IMR-90 (cell line): ENCODE measurements at regions not wholly inside any gene's neighbourhood (a gene's known extent, or its start where the extent isn't known, plus 50 kb on each side); places are given as distances from the start of the nearest gene placed in this dataset.

Experiments used
- ATAC-seq: fragments of 200-7000 bp; cut with Tn5 transposase; 2 replicates; pipeline ENCODE4 v1.9.1; 2020; ENCODE audit warnings: low read depth, mild to moderate bottlenecking, moderate library complexity
- BruUV-seq: library from RNA; stranded (reverse); fragments of 400-500 nt; replicated peaks from 2 replicates; lab custom pipeline; 2021; lab: Mats Ljungman, UMichigan
- CTCF ChIA-PET: fragments of 300-600 bp; formaldehyde crosslinking; extraction: SDS; loops from one replicate; lab custom pipeline; 2021; ENCODE audit warnings: antibody characterized with exemption; lab: Yijun Ruan, JAX
- POLR2A ChIA-PET: fragments of 300-600 bp; sonication (Branson Sonifier 250); formaldehyde crosslinking; loops from one replicate; lab custom pipeline; 2022; ENCODE audit warnings: antibody characterized with exemption; ENCODE audit not compliant: unreplicated experiment; lab: Charles Lee
- DNase-seq: peaks from one replicate; pipeline ENCODE4 v3.0.0; 2013
- H2AFZ ChIP-seq: replicated peaks from 2 replicates; pipeline ENCODE3; 2013; ENCODE audit warnings: low read length, mild to moderate bottlenecking; ENCODE audit not compliant: poor library complexity
- H2AK5ac ChIP-seq: 2 replicates; pipeline ENCODE4 v1.6.1; 2013; ENCODE audit warnings: low read depth, low read length, inconsistent platforms
- H2AK9ac ChIP-seq: replicated peaks from 2 replicates; pipeline ENCODE3; 2013; ENCODE audit warnings: mild to moderate bottlenecking, low read depth, low read length, moderate library complexity; ENCODE audit not compliant: poor library complexity
- H2BK120ac ChIP-seq: 2 replicates; pipeline ENCODE4 v1.6.1; 2013; ENCODE audit warnings: low read depth, low read length, inconsistent platforms
- H2BK15ac ChIP-seq: 3 replicates; pipeline ENCODE4 v1.6.1; 2013; ENCODE audit warnings: low read depth, low read length, inconsistent platforms
- H2BK20ac ChIP-seq: 2 replicates; pipeline ENCODE4 v1.6.1; 2013; ENCODE audit warnings: low read depth, mild to moderate bottlenecking, inconsistent platforms, low read length, moderate library complexity
- H2BK5ac ChIP-seq: 2 replicates; pipeline ENCODE4 v1.6.1; 2013; ENCODE audit warnings: mild to moderate bottlenecking, low read depth, low read length, inconsistent platforms; ENCODE audit not compliant: poor library complexity, severe bottlenecking
- H3K14ac ChIP-seq: replicated peaks from 2 replicates; pipeline ENCODE4 v1.6.1; 2013; ENCODE audit warnings: low read depth, low read length, inconsistent platforms
- H3K18ac ChIP-seq: 2 replicates; pipeline ENCODE4 v1.6.1; 2013; ENCODE audit warnings: low read depth, low read length, control low read depth
- H3K23ac ChIP-seq: 2 replicates; pipeline ENCODE4 v1.6.1; 2013; ENCODE audit warnings: low read depth, low read length, inconsistent platforms
- H3K27ac ChIP-seq: 2 replicates; pipeline ENCODE4 v1.5.1; 2013; ENCODE audit warnings: mild to moderate bottlenecking, control low read depth, low read length; ENCODE audit not compliant: insufficient read depth
- H3K27me3 ChIP-seq: 2 replicates; pipeline ENCODE4 v1.6.1; 2013; ENCODE audit warnings: low read length; ENCODE audit not compliant: control insufficient read depth, insufficient read depth
- H3K36me3 ChIP-seq: 2 replicates; pipeline ENCODE4 v1.6.1; 2013; ENCODE audit warnings: low read length, mixed read lengths; ENCODE audit not compliant: control insufficient read depth, insufficient read depth
- H3K4ac ChIP-seq: 2 replicates; pipeline ENCODE4 v1.6.1; 2013; ENCODE audit warnings: low read depth, low read length, inconsistent platforms
- H3K4me1 ChIP-seq: 2 replicates; pipeline ENCODE4 v1.6.1; 2013; ENCODE audit warnings: low read length, mixed read lengths; ENCODE audit not compliant: control insufficient read depth, insufficient read depth
- H3K4me2 ChIP-seq: 2 replicates; pipeline ENCODE4 v1.6.1; 2013; ENCODE audit warnings: low read depth, mild to moderate bottlenecking, control low read depth, low read length, moderate library complexity
- H3K4me3 ChIP-seq: 2 replicates; pipeline ENCODE4 v1.5.1; 2013; ENCODE audit warnings: low read depth, mild to moderate bottlenecking, control low read depth, low read length, moderate library complexity; ENCODE audit not compliant: insufficient read depth
- H3K56ac ChIP-seq: 2 replicates; pipeline ENCODE4 v1.6.1; 2013; ENCODE audit warnings: low read length, inconsistent platforms; ENCODE audit not compliant: insufficient read depth; ENCODE audit errors: extremely low read depth
- H3K79me1 ChIP-seq, 2 experiments: 2 replicates each; pipeline ENCODE4 v1.6.1; 2013; ENCODE audit warnings: low read length in 2 of 2, inconsistent platforms in 1 of 2, low read depth in 1 of 2
- H3K9ac ChIP-seq: 2 replicates; pipeline ENCODE4 v1.6.1; 2013; ENCODE audit warnings: low read depth, low read length, control low read depth
- H3K9me1 ChIP-seq: 2 replicates; pipeline ENCODE4 v1.6.1; 2013; ENCODE audit warnings: low read length, inconsistent platforms; ENCODE audit not compliant: insufficient read depth
- H3K9me3 ChIP-seq: 2 replicates; pipeline ENCODE4 v1.6.1; 2013; ENCODE audit warnings: low read length; ENCODE audit not compliant: control insufficient read depth, insufficient read depth
- H4K20me1 ChIP-seq: 2 replicates; pipeline ENCODE4 v1.6.1; 2013; ENCODE audit warnings: low read length, inconsistent platforms; ENCODE audit not compliant: insufficient read depth
- H4K5ac ChIP-seq: 2 replicates; pipeline ENCODE4 v1.6.1; 2013; ENCODE audit warnings: mild to moderate bottlenecking, low read depth, low read length, control low read depth
- H4K8ac ChIP-seq, 2 experiments: 2 replicates each; pipeline ENCODE4 v1.6.1; 2013; ENCODE audit warnings: low read depth in 2 of 2, low read length in 2 of 2, control low read depth in 1 of 2, inconsistent platforms in 1 of 2
- H4K91ac ChIP-seq: 2 replicates; pipeline ENCODE4 v1.6.1; 2013; ENCODE audit warnings: low read depth, low read length, inconsistent platforms; ENCODE audit not compliant: insufficient read depth
- BHLHE40 ChIP-seq: fragments of 150-350 bp; IDR thresholded peaks from 2 replicates; pipeline ENCODE4 v1.6.1; 2016; ENCODE audit warnings: mild to moderate bottlenecking, low read depth, low read length
- CEBPB ChIP-seq: IDR thresholded peaks from 2 replicates; pipeline ENCODE4 v1.6.1; 2012; ENCODE audit warnings: low read depth, low read length, improper control_type of control experiment
- CHD1 ChIP-seq: IDR thresholded peaks from 2 replicates; pipeline ENCODE4 v1.6.1; 2012; ENCODE audit warnings: low read depth, low read length, improper control_type of control experiment
- MAZ ChIP-seq: IDR thresholded peaks from 2 replicates; pipeline ENCODE4 v1.6.1; 2012; ENCODE audit warnings: low read depth, mild to moderate bottlenecking, low read length, improper control_type of control experiment, moderate library complexity, borderline replicate concordance
- MXI1 ChIP-seq: IDR thresholded peaks from 2 replicates; pipeline ENCODE4 v1.6.1; 2012; ENCODE audit warnings: low read depth, mild to moderate bottlenecking, low read length, moderate library complexity, borderline replicate concordance
- NFE2L2 ChIP-seq: fragments of 150-350 bp; IDR thresholded peaks from 2 replicates; pipeline ENCODE4 v1.6.1; 2016; ENCODE audit warnings: low read depth, mild to moderate bottlenecking, low read length
- POLR2A ChIP-seq: IDR thresholded peaks from 2 replicates; pipeline ENCODE4 v1.6.1; 2012; ENCODE audit warnings: mild to moderate bottlenecking, low read depth, low read length
- RAD21 ChIP-seq: IDR thresholded peaks from 2 replicates; pipeline ENCODE4 v1.6.1; 2012; ENCODE audit warnings: low read length, improper control_type of control experiment
- RFX5 ChIP-seq: IDR thresholded peaks from 2 replicates; pipeline ENCODE4 v1.8.0; 2012; ENCODE audit warnings: low read depth, mild to moderate bottlenecking, low read length, moderate library complexity
- SMC3 ChIP-seq: fragments of 150-350 bp; IDR thresholded peaks from 2 replicates; pipeline ENCODE4 v1.6.1; 2016; ENCODE audit warnings: low read depth, mild to moderate bottlenecking, antibody characterized with exemption, low read length, moderate library complexity
- WGBS, 2 experiments: methylation state at CpG; one replicate each; pipeline versions ENCODE4 v1.1.5 to v1.1.7; 2013; ENCODE audit warnings: missing lambda C conversion rate in 2 of 2; ENCODE audit not compliant: insufficient read length in 1 of 2; ENCODE audit errors: extremely low coverage in 2 of 2; 5-methylcytosine and 5-hydroxymethylcytosine counted together
- dilution Hi-C: fragments of 300-500 bp; cut with HindIII; formaldehyde crosslinking; loops from one replicate; pipeline ENCODE4 v1.14.3; 2018; ENCODE audit warnings: low sequenced_read_pairs; ENCODE audit not compliant: unreplicated experiment
- in situ Hi-C: fragments of 300-500 bp; cut with MboI; formaldehyde crosslinking; loops from 3 replicates; pipeline ENCODE4 v1.14.3; 2019; ENCODE audit warnings: low sequenced_read_pairs, inconsistent platforms, mixed read lengths
- intact Hi-C: fragments of 100-400 bp; cut with micrococcal nuclease; formaldehyde crosslinking; loops from 2 replicates; pipeline ENCODE4 v1.10.0; 2022
- TF ChIP-seq, protein P1 (sequence below): fragments of 150-350 bp; IDR thresholded peaks from 2 replicates; pipeline ENCODE4 v1.6.1; 2017; ENCODE audit warnings: mild to moderate bottlenecking, antibody characterized with exemption, low read length, low read depth
- TF ChIP-seq, protein P2 (sequence below): conservative IDR thresholded peaks from 2 replicates; pipeline ENCODE4 v1.5.1; 2012; ENCODE audit warnings: mild to moderate bottlenecking, low read depth, low read length, improper control_type of control experiment

DNA sequence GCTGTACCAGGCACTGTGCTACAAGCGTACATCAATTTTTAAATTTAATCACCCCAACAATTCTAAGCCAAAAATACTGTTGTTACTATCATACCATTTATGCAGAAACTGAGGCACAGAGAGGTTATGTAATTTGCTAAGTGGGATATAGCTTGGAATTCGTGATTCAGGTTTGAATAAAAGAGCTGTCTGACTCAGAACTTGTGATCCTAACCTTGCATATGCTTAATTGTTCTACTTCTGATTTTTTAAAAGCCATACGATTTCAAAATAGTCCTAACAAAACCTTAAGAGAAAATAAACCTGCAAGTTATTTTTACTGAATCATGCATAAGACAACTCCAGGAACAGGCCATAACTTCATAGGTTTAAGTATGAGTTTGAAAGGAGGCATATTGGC, 498.0 kb upstream of the CFAP20DC start:
- Histone ChIP-seq H3K4me1 (peaks cover 2% of the 10 kb centered on the region; the same call in 1 of the 2 replicates), H3K36me3 (no peaks in the 10 kb centered on the region), H3K27me3 (no peaks in the 10 kb centered on the region), H2AK5ac (no peak overlapping the region), H4K91ac (no peak overlapping the region), H3K79me1 (no peaks in the 10 kb centered on the region), H2AFZ (no peak overlapping the region), H2BK20ac (no peak overlapping the region), H3K4me3 (no peak overlapping the region), H2BK15ac (no peak overlapping the region), H4K20me1 (no peaks in the 10 kb centered on the region), H3K9me3 (no peaks in the 10 kb centered on the region), H4K5ac (no peak overlapping the region), H3K27ac (no peak overlapping the region), H2AK9ac (no peak overlapping the region), H3K4me2 (no peak overlapping the region), H3K23ac (no peak overlapping the region), H2BK120ac (no peak overlapping the region), H3K9ac (no peak overlapping the region), H3K9me1 (no peaks in the 10 kb centered on the region), H3K56ac (no peak overlapping the region), H3K14ac (no peak overlapping the region), H3K18ac (no peak overlapping the region; the same call in 1 of the 2 replicates), H4K8ac (no peak overlapping the region), H2BK5ac (no peak overlapping the region), H3K4ac (no peak overlapping the region)
- DNase-seq (no peak), ATAC-seq (no peak)
- intact Hi-C loops = no loop called here
- BruUV-seq = no TSS peak
- TF ChIP-seq, protein P1, sequence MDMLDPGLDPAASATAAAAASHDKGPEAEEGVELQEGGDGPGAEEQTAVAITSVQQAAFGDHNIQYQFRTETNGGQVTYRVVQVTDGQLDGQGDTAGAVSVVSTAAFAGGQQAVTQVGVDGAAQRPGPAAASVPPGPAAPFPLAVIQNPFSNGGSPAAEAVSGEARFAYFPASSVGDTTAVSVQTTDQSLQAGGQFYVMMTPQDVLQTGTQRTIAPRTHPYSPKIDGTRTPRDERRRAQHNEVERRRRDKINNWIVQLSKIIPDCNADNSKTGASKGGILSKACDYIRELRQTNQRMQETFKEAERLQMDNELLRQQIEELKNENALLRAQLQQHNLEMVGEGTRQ = no peak
- no peak for TF ChIP-seq MAZ
- TF ChIP-seq NFE2L2 = no peak
- TF ChIP-seq, protein P2, sequence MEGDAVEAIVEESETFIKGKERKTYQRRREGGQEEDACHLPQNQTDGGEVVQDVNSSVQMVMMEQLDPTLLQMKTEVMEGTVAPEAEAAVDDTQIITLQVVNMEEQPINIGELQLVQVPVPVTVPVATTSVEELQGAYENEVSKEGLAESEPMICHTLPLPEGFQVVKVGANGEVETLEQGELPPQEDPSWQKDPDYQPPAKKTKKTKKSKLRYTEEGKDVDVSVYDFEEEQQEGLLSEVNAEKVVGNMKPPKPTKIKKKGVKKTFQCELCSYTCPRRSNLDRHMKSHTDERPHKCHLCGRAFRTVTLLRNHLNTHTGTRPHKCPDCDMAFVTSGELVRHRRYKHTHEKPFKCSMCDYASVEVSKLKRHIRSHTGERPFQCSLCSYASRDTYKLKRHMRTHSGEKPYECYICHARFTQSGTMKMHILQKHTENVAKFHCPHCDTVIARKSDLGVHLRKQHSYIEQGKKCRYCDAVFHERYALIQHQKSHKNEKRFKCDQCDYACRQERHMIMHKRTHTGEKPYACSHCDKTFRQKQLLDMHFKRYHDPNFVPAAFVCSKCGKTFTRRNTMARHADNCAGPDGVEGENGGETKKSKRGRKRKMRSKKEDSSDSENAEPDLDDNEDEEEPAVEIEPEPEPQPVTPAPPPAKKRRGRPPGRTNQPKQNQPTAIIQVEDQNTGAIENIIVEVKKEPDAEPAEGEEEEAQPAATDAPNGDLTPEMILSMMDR = no peak
- TF ChIP-seq RFX5 = no peak
- TF ChIP-seq SMC3 = no peak
- TF ChIP-seq BHLHE40 = no peak
- TF ChIP-seq MXI1 = no peak
- no peak for TF ChIP-seq CHD1
- TF ChIP-seq CEBPB = no peak
- no peak for TF ChIP-seq POLR2A
- no peak for TF ChIP-seq RAD21
- dilution Hi-C loops = no loop called here
- no CpG with 5 or more reads among the region's 3 CpGs for WGBS, 2 experiments
- in situ Hi-C loops = no loop called here
- POLR2A ChIA-PET = interaction anchor here (0.6 kb wide), 1 partner anchor 1876 kb away, joined by 3 read pairs; no protein-coding TSS in a partner anchor
- CTCF ChIA-PET = no interaction called here
